Natural killer cell (primary cell): ENCODE measurements at regions not wholly inside any gene's neighbourhood (a gene's known extent, or its start where the extent isn't known, plus 50 kb on each side); places are given as distances from the start of the nearest gene placed in this dataset.

Experiments
- ATAC-seq, 3 donors: fragments of 150-1000 bp in 2 of 3; fragments of 200-7000 bp in 1 of 3; cut with Tn5 transposase; 1 replicate in 1 of 3; 2 replicates in 2 of 3; pipeline ENCODE4 v1.10.0; 2021; ENCODE audit warnings: mild to moderate bottlenecking in 2 of 3, moderate library complexity in 2 of 3
- DNase-seq, 2 donors: peaks; one replicate each; pipeline versions ENCODE4 v3.0.0 to v3.0.0-alpha.2; 2013 to 2021; ENCODE audit warnings: mixed read lengths in 1 of 2
- H3K27ac ChIP-seq: one replicate; pipeline ENCODE4 v1.5.1; 2013; ENCODE audit warnings: mild to moderate bottlenecking, low read length
- H3K27me3 ChIP-seq: one replicate; pipeline ENCODE4 v1.6.1; 2013; ENCODE audit warnings: low read length; ENCODE audit not compliant: control insufficient read depth, insufficient read depth
- H3K36me3 ChIP-seq: one replicate; pipeline ENCODE4 v1.6.1; 2013; ENCODE audit warnings: low read length; ENCODE audit not compliant: control insufficient read depth, insufficient read depth
- H3K4me1 ChIP-seq: one replicate; pipeline ENCODE4 v1.6.1; 2013; ENCODE audit warnings: low read length; ENCODE audit not compliant: control insufficient read depth, insufficient read depth
- H3K4me3 ChIP-seq: one replicate; pipeline ENCODE4 v1.5.1; 2013; ENCODE audit warnings: low read length
- H3K9me3 ChIP-seq: one replicate; pipeline ENCODE4 v1.6.1; 2013; ENCODE audit warnings: low read length; ENCODE audit not compliant: control insufficient read depth, insufficient read depth
- H3K27ac Mint-ChIP-seq, 2 donors: one replicate each; pipeline ENCODE4 v1.8.0; 2022; ENCODE audit warnings: mild to moderate bottlenecking in 2 of 2, mixed read lengths in 2 of 2, moderate library complexity in 1 of 2
- H3K27me3 Mint-ChIP-seq, 2 donors: one replicate each; pipeline ENCODE4 v1.8.0; 2022; ENCODE audit warnings: low read depth in 2 of 2, mixed read lengths in 2 of 2
- H3K36me3 Mint-ChIP-seq: one replicate; pipeline ENCODE4 v1.8.0; 2022; ENCODE audit warnings: mixed read lengths
- H3K4me1 Mint-ChIP-seq, 2 donors: one replicate each; pipeline ENCODE4 v1.8.0; 2022; ENCODE audit warnings: mixed read lengths in 2 of 2
- H3K4me3 Mint-ChIP-seq: one replicate; pipeline ENCODE4 v1.8.0; 2022; ENCODE audit warnings: mild to moderate bottlenecking, moderate library complexity, mixed read lengths
- H3K9me3 Mint-ChIP-seq, 2 donors: one replicate each; pipeline ENCODE4 v1.8.0; 2022; ENCODE audit warnings: mixed read lengths in 2 of 2
- WGBS: methylation state at CpG from one replicate; pipeline ENCODE4 v1.1.7; 2013; ENCODE audit warnings: missing lambda C conversion rate; ENCODE audit not compliant: insufficient coverage; 5-methylcytosine and 5-hydroxymethylcytosine counted together
- intact Hi-C: fragments of 100-400 bp; cut with micrococcal nuclease; formaldehyde crosslinking; loops from one replicate; pipeline ENCODE4 v1.14.2; 2022
- TF ChIP-seq, protein P1 (sequence below): fragments of 200-600 bp; IDR thresholded peaks from one replicate; pipeline ENCODE4 v1.8.0; 2022; ENCODE audit warnings: antibody characterized with exemption

DNA sequence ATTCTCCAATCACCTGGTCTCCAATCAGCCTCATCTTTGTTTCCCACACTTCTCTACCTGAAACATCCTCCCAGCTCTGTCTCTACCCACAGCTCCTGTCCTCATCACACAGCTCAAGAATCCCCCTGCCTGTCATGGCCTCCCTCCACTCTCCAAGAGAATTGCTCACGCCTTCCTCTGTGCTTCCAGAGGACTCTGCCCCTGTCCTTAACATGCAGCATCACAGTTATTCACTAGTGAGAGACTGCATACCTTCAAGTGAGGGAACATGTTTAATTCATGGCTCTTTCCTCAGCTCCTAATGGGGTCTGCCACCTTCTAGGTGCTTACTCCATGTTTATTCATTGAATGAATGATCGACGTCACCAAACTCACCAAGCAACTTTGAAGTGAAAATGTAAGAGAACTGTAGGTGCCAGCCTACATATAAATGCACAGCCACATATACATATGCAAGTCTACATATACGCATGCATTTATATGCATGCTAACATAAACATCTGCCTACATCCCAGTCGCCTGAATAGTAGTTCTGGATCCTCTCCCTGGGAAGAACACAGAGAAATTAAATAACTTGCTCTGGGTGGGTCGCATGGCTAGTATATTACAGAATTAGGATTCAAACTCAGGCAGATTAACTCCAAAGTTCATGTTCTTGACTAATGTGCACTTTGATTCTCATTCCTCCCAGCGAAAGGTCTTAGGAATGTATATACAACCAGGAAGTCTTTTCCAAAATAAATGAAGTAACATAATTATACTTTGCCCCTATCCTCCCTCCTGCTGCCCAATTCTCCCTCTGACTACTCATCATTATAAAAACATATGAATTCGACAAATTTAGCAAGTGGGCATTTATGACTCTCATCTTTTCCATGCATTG is 295.6 kb downstream of the MAFB start:
- WGBS = 90% methylated on average over 8 of the region's 8 CpGs
- no peaks in the 10 kb centered on the region for H3K27me3 ChIP-seq
- intact Hi-C loops = no loop called here
- Mint-ChIP-seq H3K27ac (no peak overlapping the region), H3K9me3 (peaks cover 3 to 4% of the 10 kb centered on the region in 2 donors), H3K27me3 (no peaks in the 10 kb centered on the region), H3K36me3 (no peaks in the 10 kb centered on the region), H3K4me3 (no peak overlapping the region), H3K4me1 (no peaks in the 10 kb centered on the region)
- ATAC-seq (no peak), DNase-seq (no peak)
- H3K4me1 ChIP-seq = no peaks in the 10 kb centered on the region
- TF ChIP-seq, protein P1, sequence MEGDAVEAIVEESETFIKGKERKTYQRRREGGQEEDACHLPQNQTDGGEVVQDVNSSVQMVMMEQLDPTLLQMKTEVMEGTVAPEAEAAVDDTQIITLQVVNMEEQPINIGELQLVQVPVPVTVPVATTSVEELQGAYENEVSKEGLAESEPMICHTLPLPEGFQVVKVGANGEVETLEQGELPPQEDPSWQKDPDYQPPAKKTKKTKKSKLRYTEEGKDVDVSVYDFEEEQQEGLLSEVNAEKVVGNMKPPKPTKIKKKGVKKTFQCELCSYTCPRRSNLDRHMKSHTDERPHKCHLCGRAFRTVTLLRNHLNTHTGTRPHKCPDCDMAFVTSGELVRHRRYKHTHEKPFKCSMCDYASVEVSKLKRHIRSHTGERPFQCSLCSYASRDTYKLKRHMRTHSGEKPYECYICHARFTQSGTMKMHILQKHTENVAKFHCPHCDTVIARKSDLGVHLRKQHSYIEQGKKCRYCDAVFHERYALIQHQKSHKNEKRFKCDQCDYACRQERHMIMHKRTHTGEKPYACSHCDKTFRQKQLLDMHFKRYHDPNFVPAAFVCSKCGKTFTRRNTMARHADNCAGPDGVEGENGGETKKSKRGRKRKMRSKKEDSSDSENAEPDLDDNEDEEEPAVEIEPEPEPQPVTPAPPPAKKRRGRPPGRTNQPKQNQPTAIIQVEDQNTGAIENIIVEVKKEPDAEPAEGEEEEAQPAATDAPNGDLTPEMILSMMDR = no peak
- no peak overlapping the region for H3K27ac ChIP-seq
- H3K36me3 ChIP-seq = no peaks in the 10 kb centered on the region
- H3K4me3 ChIP-seq = no peak overlapping the region
- no peaks in the 10 kb centered on the region for H3K9me3 ChIP-seq

DNA sequence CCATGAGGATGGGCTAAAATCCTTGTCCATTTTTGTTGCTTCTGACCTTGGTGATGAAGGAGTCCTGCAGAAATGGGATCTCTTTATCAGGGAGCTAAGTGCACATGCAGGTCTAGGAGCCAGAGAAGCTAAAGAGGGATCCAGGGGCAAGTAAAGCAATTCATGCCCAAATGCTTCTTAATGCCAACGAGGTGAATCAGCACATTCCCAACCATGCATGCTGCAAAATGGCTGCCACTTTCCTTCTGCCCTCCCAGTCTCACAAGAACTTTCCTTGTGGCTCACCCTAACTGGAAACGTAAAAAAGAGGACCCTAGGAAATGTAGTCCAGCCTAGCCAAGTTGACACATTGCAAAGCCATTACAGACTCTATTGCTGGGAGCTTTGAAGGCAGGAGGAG is 298.4 kb downstream of the MAFB start:
- ATAC-seq (no peak), DNase-seq (no peak)
- no peaks in the 10 kb centered on the region for H3K36me3 Mint-ChIP-seq
- Histone ChIP-seq H3K36me3 (no peaks in the 10 kb centered on the region), H3K9me3 (no peaks in the 10 kb centered on the region), H3K27me3 (no peaks in the 10 kb centered on the region), H3K4me3 (no peak overlapping the region), H3K4me1 (no peaks in the 10 kb centered on the region), H3K27ac (no peak overlapping the region)
- peaks cover 6 to 10% of the 10 kb centered on the region in 2 donors for H3K9me3 Mint-ChIP-seq
- TF ChIP-seq, protein P1 = no peak
- no peak overlapping the region for H3K4me3 Mint-ChIP-seq
- no peak overlapping the region for H3K27ac Mint-ChIP-seq
- 70% methylated on average over 2 of the region's 2 CpGs for WGBS
- no peaks in the 10 kb centered on the region for H3K4me1 Mint-ChIP-seq
- intact Hi-C loops = no loop called here
- H3K27me3 Mint-ChIP-seq = no peaks in the 10 kb centered on the region

DNA sequence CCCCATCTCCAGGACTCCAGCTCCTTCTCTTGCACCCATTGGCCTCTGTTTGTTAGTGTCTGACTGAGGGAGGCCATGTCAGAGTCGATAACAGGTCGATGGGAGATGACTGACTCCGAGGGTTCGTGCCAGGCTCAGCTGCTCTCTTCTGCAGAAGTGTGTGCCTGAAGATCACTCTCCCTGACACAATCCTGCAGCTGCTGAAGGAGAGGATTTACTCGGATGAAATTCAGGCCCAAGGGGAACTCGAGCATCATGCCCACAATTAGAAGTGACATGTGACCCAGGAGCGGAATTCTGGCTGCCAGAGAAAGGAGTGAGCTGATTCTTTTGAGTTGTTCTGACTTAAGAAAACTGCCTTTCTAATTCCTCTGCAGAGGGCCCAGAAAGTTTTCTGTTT is 318.2 kb downstream of the MAFB start:
- WGBS = 77% methylated on average over 7 of the region's 7 CpGs
- H3K27ac ChIP-seq = no peak overlapping the region
- no peaks in the 10 kb centered on the region for H3K9me3 ChIP-seq
- H3K27me3 Mint-ChIP-seq = no peaks in the 10 kb centered on the region
- H3K4me1 Mint-ChIP-seq = no peaks in the 10 kb centered on the region
- intact Hi-C loops = no loop called here
- no peak overlapping the region for H3K4me3 ChIP-seq
- no peaks in the 10 kb centered on the region for H3K36me3 ChIP-seq
- peaks cover 2 to 4% of the 10 kb centered on the region in 2 donors for H3K9me3 Mint-ChIP-seq
- no peak overlapping the region for H3K27ac Mint-ChIP-seq
- H3K36me3 Mint-ChIP-seq = peaks cover 6% of the 10 kb centered on the region
- no peak overlapping the region for H3K4me3 Mint-ChIP-seq
- TF ChIP-seq, protein P1 = no peak
- DNase-seq (no peak), ATAC-seq (no peak)
- no peaks in the 10 kb centered on the region for H3K27me3 ChIP-seq
- H3K4me1 ChIP-seq = no peaks in the 10 kb centered on the region

DNA sequence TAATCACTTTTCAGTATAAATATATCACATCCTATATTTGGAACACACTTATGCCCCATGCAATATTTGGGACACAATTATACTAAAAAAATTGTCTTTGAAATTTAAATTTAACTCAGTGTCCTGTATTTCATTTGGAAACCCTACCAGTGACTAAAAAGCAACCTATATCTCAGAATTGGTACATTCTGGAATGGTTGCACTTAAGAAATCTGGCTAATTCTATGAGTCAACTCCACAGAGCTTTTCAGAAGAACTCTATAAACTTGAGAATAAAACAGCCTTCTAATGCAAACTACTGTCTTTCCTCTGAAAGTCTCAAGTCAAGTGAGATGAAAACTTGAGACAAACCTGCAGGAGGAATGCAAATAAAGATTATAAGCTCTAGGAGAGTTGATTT is 320.2 kb downstream of the MAFB start:
- Histone ChIP-seq H3K4me3 (no peak overlapping the region), H3K27ac (no peak overlapping the region), H3K9me3 (no peaks in the 10 kb centered on the region), H3K4me1 (no peaks in the 10 kb centered on the region), H3K27me3 (no peaks in the 10 kb centered on the region), H3K36me3 (no peaks in the 10 kb centered on the region)
- Mint-ChIP-seq H3K36me3 (no peaks in the 10 kb centered on the region), H3K4me1 (no peaks in the 10 kb centered on the region), H3K27ac (no peak overlapping the region), H3K4me3 (no peak overlapping the region), H3K9me3 (no peaks in the 10 kb centered on the region), H3K27me3 (no peaks in the 10 kb centered on the region)
- TF ChIP-seq, protein P1 = no peak
- no peak for ATAC-seq
- intact Hi-C loops = no loop called here
- DNase-seq = no peak
